HCT116 (cell line): ENCODE measurements at regions not wholly inside any gene's neighbourhood (a gene's known extent, or its start where the extent isn't known, plus 50 kb on each side); places are given as distances from the start of the nearest gene placed in this dataset.

Experiments
- ATAC-seq: fragments of 200-7000 bp; cut with Tn5 transposase; 2 replicates; pipeline ENCODE4 v1.9.1; 2020; ENCODE audit warnings: mild to moderate bottlenecking, moderate library complexity
- BruUV-seq: library from RNA; stranded (reverse); fragments of 400-500 nt; replicated peaks from 2 replicates; lab custom pipeline; 2021; lab: Mats Ljungman, UMichigan
- CTCF ChIA-PET: fragments of 300-600 bp; sonication (Branson Sonifier 250); formaldehyde crosslinking; loops from one replicate; lab custom pipeline; 2021; ENCODE audit warnings: antibody characterized with exemption; lab: Charles Lee
- POLR2A ChIA-PET: fragments of 300-600, 350-600 bp; sonication (Branson Sonifier 250); formaldehyde crosslinking; loops from one replicate; lab custom pipeline; 2021; ENCODE audit warnings: antibody characterized with exemption; lab: Charles Lee
- RAD21 ChIA-PET, 2 experiments: fragments of 300-600 bp; sonication (Branson Sonifier 250); formaldehyde crosslinking; loops; one replicate each; lab custom pipeline; 2023; ENCODE audit warnings: low total read pairs in 2 of 2; ENCODE audit not compliant: uncharacterized antibody in 2 of 2, unreplicated experiment in 2 of 2, low non-redundant PET in 1 of 2; lab: Charles Lee
- DNase-seq: peaks from one replicate; pipeline ENCODE4 v3.0.0-alpha.2; 2010; ENCODE audit warnings: low read depth, low spot score
- H2AFZ ChIP-seq: fragments of 200-600 bp; shearing (Covaris generic), sonication (generic); 2 replicates; pipeline ENCODE4 v1.6.1; 2017; ENCODE audit warnings: low read depth, mixed run types, mixed read lengths, antibody characterized with exemption, low read length; ENCODE audit not compliant: poor library complexity, severe bottlenecking
- H3K27ac ChIP-seq: 2 replicates; pipeline ENCODE4 v1.5.1; 2012; ENCODE audit warnings: low read depth, low read length
- H3K27me3 ChIP-seq: fragments of 200-600 bp; sonication (generic); 2 replicates; pipeline ENCODE4 v1.6.1; 2016; ENCODE audit warnings: mixed run types, low read length, mixed read lengths; ENCODE audit not compliant: insufficient read depth
- H3K36me3 ChIP-seq, 2 experiments: fragments of 200-500 bp in 1 of 2; fragments of 200-600 bp in 1 of 2; sonication (Bioruptor generic) in 1 of 2; sonication (generic) in 1 of 2; 2 replicates each; pipeline versions ENCODE4 v1.5.1 to v1.6.1; 2014 to 2016; ENCODE audit warnings: low read length in 2 of 2, inconsistent platforms in 1 of 2, mixed read lengths in 1 of 2, mixed run types in 1 of 2; ENCODE audit not compliant: insufficient read depth in 2 of 2, control insufficient read depth in 1 of 2
- H3K4me1 ChIP-seq, 2 experiments: fragments of 200-600 bp in 1 of 2; sonication (generic) in 1 of 2; 2 replicates each; pipeline versions ENCODE4 v1.5.1 to v1.6.1; 2012 to 2017; ENCODE audit warnings: low read length in 2 of 2, inconsistent platforms in 1 of 2, mild to moderate bottlenecking in 1 of 2, mixed read lengths in 1 of 2, mixed run types in 1 of 2, moderate library complexity in 1 of 2; ENCODE audit not compliant: insufficient read depth in 2 of 2, control insufficient read depth in 1 of 2
- H3K4me2 ChIP-seq: fragments of 200-600 bp; sonication (generic); 2 replicates; pipeline ENCODE4 v1.6.1; 2017; ENCODE audit warnings: mixed run types, low read length, mixed read lengths
- H3K4me3 ChIP-seq, 2 experiments: fragments of 200-600 bp in 1 of 2; sonication (generic) in 1 of 2; replicated peaks in 1 of 2; 2 replicates each; pipeline ENCODE4 v1.5.1; 2011 to 2016; ENCODE audit warnings: low read length in 2 of 2, control low read depth in 1 of 2, low read depth in 1 of 2, mild to moderate bottlenecking in 1 of 2, mixed read lengths in 1 of 2, mixed run types in 1 of 2
- H3K79me2 ChIP-seq: fragments of 200-600 bp; sonication (generic); 2 replicates; pipeline ENCODE4 v1.6.1; 2017; ENCODE audit warnings: mild to moderate bottlenecking, mixed run types, low read length, moderate library complexity, mixed read lengths; ENCODE audit not compliant: insufficient read depth
- H3K9ac ChIP-seq: fragments of 200-600 bp; sonication (generic); 2 replicates; pipeline ENCODE4 v1.6.1; 2016; ENCODE audit warnings: low read length, mixed read lengths
- H3K9me2 ChIP-seq: fragments of 200-600 bp; sonication (generic), shearing (Covaris generic); 2 replicates; pipeline ENCODE4 v1.6.1; 2017; ENCODE audit warnings: mixed run types, mild to moderate bottlenecking, moderate library complexity; ENCODE audit not compliant: insufficient read depth
- H3K9me3 ChIP-seq, 2 experiments: fragments of 200-500 bp in 1 of 2; fragments of 200-600 bp in 1 of 2; sonication (Bioruptor generic) in 1 of 2; sonication (generic) in 1 of 2; 2 replicates each; pipeline ENCODE4 v1.6.1; 2014 to 2017; ENCODE audit warnings: low read length in 2 of 2, mixed read lengths in 2 of 2, inconsistent platforms in 1 of 2, low read depth in 1 of 2, mild to moderate bottlenecking in 1 of 2, mixed run types in 1 of 2, moderate library complexity in 1 of 2; ENCODE audit not compliant: control insufficient read depth in 1 of 2, insufficient read depth in 1 of 2
- H4K20me1 ChIP-seq: fragments of 200-600 bp; sonication (generic), shearing (Covaris generic); 2 replicates; pipeline ENCODE4 v1.6.1; 2017; ENCODE audit warnings: mixed run types, mild to moderate bottlenecking, moderate library complexity; ENCODE audit not compliant: insufficient read depth
- CBX3 ChIP-seq: IDR thresholded peaks from 2 replicates; pipeline ENCODE4 v1.6.1; 2012; ENCODE audit warnings: low read depth
- CTCF ChIP-seq, 3 experiments: fragments of 200-600 bp in 1 of 3; sonication (generic) in 1 of 3; IDR thresholded peaks in 2 of 3; conservative IDR thresholded peaks in 1 of 3; 2 replicates each; pipeline ENCODE4 v1.5.1; 2012 to 2017; ENCODE audit warnings: low read depth in 2 of 3, low read length in 2 of 3, antibody characterized with exemption in 1 of 3, borderline replicate concordance in 1 of 3, control low read depth in 1 of 3, mild to moderate bottlenecking in 1 of 3, mixed read lengths in 1 of 3, mixed run types in 1 of 3, moderate library complexity in 1 of 3; ENCODE audit not compliant: insufficient read depth in 1 of 3
- EZH2 ChIP-seq: fragments of 200-600 bp; sonication (generic); IDR thresholded peaks from 2 replicates; pipeline ENCODE4 v1.6.1; 2017; ENCODE audit warnings: antibody characterized with exemption, mixed run types
- POLR2AphosphoS5 ChIP-seq: IDR thresholded peaks from 2 replicates; pipeline ENCODE4 v1.6.1; 2011; ENCODE audit warnings: mild to moderate bottlenecking, low read depth, low read length, moderate library complexity
- RAD21 ChIP-seq: IDR thresholded peaks from 2 replicates; pipeline ENCODE4 v1.6.1; 2012; ENCODE audit warnings: low read depth, mild to moderate bottlenecking
- REST ChIP-seq: IDR thresholded peaks from 2 replicates; pipeline ENCODE4 v1.6.1; 2012; ENCODE audit warnings: low read depth
- TCF7L2 ChIP-seq: IDR thresholded peaks from 2 replicates; pipeline ENCODE4 v1.7.0; 2011; ENCODE audit warnings: borderline replicate concordance, inconsistent platforms; ENCODE audit not compliant: insufficient read depth, insufficient read length; ENCODE audit errors: extremely low read depth
- YY1 ChIP-seq: IDR thresholded peaks from 2 replicates; pipeline ENCODE4 v1.6.1; 2011; ENCODE audit warnings: low read length, low read depth, moderate library complexity, mild to moderate bottlenecking; ENCODE audit not compliant: insufficient replicate concordance; ENCODE audit errors: extremely low read depth
- ZFX ChIP-seq: fragments of 450-650 bp; IDR thresholded peaks from 2 replicates; pipeline ENCODE4 v1.6.1; 2017
- ZNF274 ChIP-seq: fragments of 200-500 bp; sonication (Bioruptor generic); IDR thresholded peaks from 2 replicates; pipeline ENCODE4 v1.6.1; 2014; ENCODE audit warnings: mild to moderate bottlenecking, low read depth, low read length, inconsistent platforms
- intact Hi-C: fragments of 100-400 bp; cut with micrococcal nuclease; formaldehyde crosslinking; loops from 2 replicates; pipeline ENCODE4 v1.10.0; 2022

GRCh38 chr5:101877451-101877850 is 418.6 kb downstream of the SLCO4C1 start:
- DNase-seq (no peak), ATAC-seq (no peak)
- Histone ChIP-seq H3K4me1 (no peaks in the 10 kb centered on the region), H3K9me3 (no peaks in the 10 kb centered on the region), H3K4me2 (no peak overlapping the region), H3K36me3 (no peaks in the 10 kb centered on the region), H4K20me1 (no peaks in the 10 kb centered on the region), H2AFZ (no peak overlapping the region), H3K9me2 (no peaks in the 10 kb centered on the region), H3K79me2 (no peaks in the 10 kb centered on the region), H3K9ac (no peak overlapping the region), H3K27ac (no peak overlapping the region), H3K27me3 (no peaks in the 10 kb centered on the region), H3K4me3 (no peak overlapping the region)
- ChIA-PET RAD21 (no interaction called here), CTCF (no interaction called here), POLR2A (no interaction called here)
- intact Hi-C loops = no loop called here
- BruUV-seq = no TSS peak
- TF ChIP-seq POLR2AphosphoS5 = no peak
- no peak for TF ChIP-seq CBX3
- no peak for TF ChIP-seq RAD21
- no peak for TF ChIP-seq ZNF274
- no peak for TF ChIP-seq YY1
- no peak for TF ChIP-seq EZH2
- TF ChIP-seq ZFX = no peak
- no peak for TF ChIP-seq CTCF (IDR thresholded peaks at IDR 0.05 in 2 of 3, conservative IDR thresholded peaks at IDR 0.05 in 1 of 3; ENCODE audit: borderline replicate concordance in 1 of 3, insufficient read depth in 1 of 3, low read depth in 2 of 3, low read length in 2 of 3)
- TF ChIP-seq REST = no peak
- no peak for TF ChIP-seq TCF7L2
- TF ChIP-seq, all 23 proteins: peak for 0
